ENCODE measurements at regions not wholly inside any gene's neighbourhood (a gene's known extent, or its start where the extent isn't known, plus 50 kb on each side); places are given as distances from the start of the nearest gene placed in this dataset.

GRCh38 chr2:198973785-198974184 is 484.0 kb downstream of the SATB2 start (continued):
- TF ChIP-seq ZNF354C (tag by site-specific recombination; IDR thresholded peaks at IDR 0.05; ENCODE audit: borderline replicate concordance, low read depth) = no peak

DNA sequence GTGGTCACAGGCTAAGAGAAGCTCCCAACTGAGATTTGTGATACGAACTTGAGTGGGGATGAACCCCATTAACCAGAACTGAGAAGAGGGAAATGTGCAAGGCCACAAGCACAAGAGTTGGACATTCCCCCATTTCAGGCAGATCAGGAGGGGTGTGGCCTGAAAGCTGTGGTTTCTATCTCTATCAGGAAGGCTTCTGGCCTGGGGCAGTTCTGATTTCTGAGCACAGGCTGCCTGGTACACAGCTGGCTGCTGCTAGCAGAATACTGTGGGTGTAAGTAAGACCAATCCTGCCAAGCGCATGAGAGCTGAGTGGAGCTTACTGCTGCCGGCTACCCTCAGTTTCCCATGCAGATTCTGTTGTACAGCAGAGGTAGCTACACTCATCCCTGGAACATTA is 484.6 kb downstream of the SATB2 start:
- no peaks in the 10 kb centered on the region for H3K4me1 ChIP-seq (ENCODE audit: control insufficient read depth, insufficient read depth, low read length)
- CTCF ChIA-PET = no interaction called here
- no peaks in the 10 kb centered on the region for H3K9me3 ChIP-seq (ENCODE audit: control insufficient read depth, insufficient read depth, low read depth, low read length)
- no peak overlapping the region for H3K4me3 ChIP-seq (ENCODE audit: low read depth, low read length)
- no peak for TF ChIP-seq PRDM6 (tag by site-specific recombination; IDR thresholded peaks at IDR 0.05)
- TF ChIP-seq ZNF132 (tag by site-specific recombination; IDR thresholded peaks at IDR 0.05; ENCODE audit: borderline replicate concordance) = no peak
- POLR2A ChIA-PET = no interaction called here
- no peaks in the 10 kb centered on the region for H3K36me3 ChIP-seq (ENCODE audit: control insufficient read depth in 2 of 2, insufficient read depth in 1 of 2, low read length in 2 of 2)
- no peak overlapping the region for H3K27ac ChIP-seq (ENCODE audit: extremely low read depth, low read depth, low read length)

- CTCF ChIA-PET = no interaction called here
- Histone ChIP-seq H3K4me3 (ENCODE audit: low read depth, low read length) (no peak overlapping the region), H3K27ac (ENCODE audit: extremely low read depth, low read depth, low read length) (no peak overlapping the region), H3K9me3 (ENCODE audit: control insufficient read depth, insufficient read depth, low read depth, low read length) (no peaks in the 10 kb centered on the region), H3K4me1 (ENCODE audit: control insufficient read depth, insufficient read depth, low read length) (no peaks in the 10 kb centered on the region), H3K36me3 (ENCODE audit: control insufficient read depth in 2 of 2, insufficient read depth in 1 of 2, low read length in 2 of 2) (no peaks in the 10 kb centered on the region)
- POLR2A ChIA-PET = no interaction called here
- TF ChIP-seq INSM2 (tag by site-specific recombination; IDR thresholded peaks at IDR 0.05) (no peak), GLI4 (tag by site-specific recombination; IDR thresholded peaks at IDR 0.05) (no peak), ZNF518A (tag by site-specific recombination; conservative IDR thresholded peaks at IDR 0.05; ENCODE audit: low read depth) (no peak), ZNF248 (tag by site-specific recombination; IDR thresholded peaks at IDR 0.05) (no peak), ZSCAN30 (tag by site-specific recombination; IDR thresholded peaks at IDR 0.05) (no peak), ZFP3 (tag by site-specific recombination; IDR thresholded peaks at IDR 0.05; ENCODE audit: low read depth) (no peak)
- TF ChIP-seq, protein P1, sequence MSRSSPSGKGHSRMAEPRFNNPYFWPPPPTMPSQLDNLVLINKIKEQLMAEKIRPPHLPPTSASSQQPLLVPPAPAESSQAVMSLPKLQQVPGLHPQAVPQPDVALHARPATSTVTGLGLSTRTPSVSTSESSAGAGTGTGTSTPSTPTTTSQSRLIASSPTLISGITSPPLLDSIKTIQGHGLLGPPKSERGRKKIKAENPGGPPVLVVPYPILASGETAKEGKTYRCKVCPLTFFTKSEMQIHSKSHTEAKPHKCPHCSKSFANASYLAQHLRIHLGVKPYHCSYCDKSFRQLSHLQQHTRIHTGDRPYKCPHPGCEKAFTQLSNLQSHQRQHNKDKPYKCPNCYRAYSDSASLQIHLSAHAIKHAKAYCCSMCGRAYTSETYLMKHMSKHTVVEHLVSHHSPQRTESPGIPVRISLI (tag by site-specific recombination; IDR thresholded peaks at IDR 0.05) = no peak
These were observed 489.2 kb downstream of the SATB2 start for GRCh38 chr2:198968545-198968944.

DNA sequence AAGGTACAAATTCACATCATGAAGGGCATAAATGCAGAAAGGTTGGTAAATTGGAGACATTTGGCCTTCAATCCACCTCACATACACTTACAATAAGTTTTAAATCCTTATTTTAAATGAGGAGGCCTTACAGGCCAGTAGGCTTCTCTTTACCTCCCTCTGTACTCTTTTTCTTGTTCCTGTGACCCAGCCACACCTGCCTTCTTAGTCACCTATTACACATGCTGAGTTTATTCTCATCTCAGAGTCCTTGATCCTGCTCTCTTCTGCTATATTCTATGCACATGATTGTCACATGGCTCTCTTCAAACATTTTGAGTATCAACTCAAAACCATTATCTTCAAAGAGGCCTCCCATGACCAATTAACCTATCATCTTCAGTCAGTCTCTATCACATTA is 491.5 kb downstream of the SATB2 start:
- Histone ChIP-seq H3K4me3 (ENCODE audit: low read depth, low read length) (no peak overlapping the region), H3K27ac (ENCODE audit: extremely low read depth, low read depth, low read length) (no peak overlapping the region), H3K36me3 (ENCODE audit: control insufficient read depth in 2 of 2, insufficient read depth in 1 of 2, low read length in 2 of 2) (no peaks in the 10 kb centered on the region), H3K4me1 (ENCODE audit: control insufficient read depth, insufficient read depth, low read length) (no peaks in the 10 kb centered on the region), H3K9me3 (ENCODE audit: control insufficient read depth, insufficient read depth, low read depth, low read length) (no peaks in the 10 kb centered on the region)
- POLR2A ChIA-PET = no interaction called here
- CTCF ChIA-PET = no interaction called here
- TF ChIP-seq HOXA7 (CRISPR knock-in tag; IDR thresholded peaks at IDR 0.05; ENCODE audit: borderline replicate concordance) (no peak), PATZ1 (tag by site-specific recombination; IDR thresholded peaks at IDR 0.05) (no peak), ZNF514 (tag by site-specific recombination; IDR thresholded peaks at IDR 0.05) (no peak), SP2 (tag by site-specific recombination; IDR thresholded peaks at IDR 0.05) (no peak), ZNF138 (tag by site-specific recombination; IDR thresholded peaks at IDR 0.05; ENCODE audit: borderline replicate concordance) (no peak), ZNF341 (tag by site-specific recombination; IDR thresholded peaks at IDR 0.05; ENCODE audit: low read depth) (no peak)
- TF ChIP-seq, protein P2, sequence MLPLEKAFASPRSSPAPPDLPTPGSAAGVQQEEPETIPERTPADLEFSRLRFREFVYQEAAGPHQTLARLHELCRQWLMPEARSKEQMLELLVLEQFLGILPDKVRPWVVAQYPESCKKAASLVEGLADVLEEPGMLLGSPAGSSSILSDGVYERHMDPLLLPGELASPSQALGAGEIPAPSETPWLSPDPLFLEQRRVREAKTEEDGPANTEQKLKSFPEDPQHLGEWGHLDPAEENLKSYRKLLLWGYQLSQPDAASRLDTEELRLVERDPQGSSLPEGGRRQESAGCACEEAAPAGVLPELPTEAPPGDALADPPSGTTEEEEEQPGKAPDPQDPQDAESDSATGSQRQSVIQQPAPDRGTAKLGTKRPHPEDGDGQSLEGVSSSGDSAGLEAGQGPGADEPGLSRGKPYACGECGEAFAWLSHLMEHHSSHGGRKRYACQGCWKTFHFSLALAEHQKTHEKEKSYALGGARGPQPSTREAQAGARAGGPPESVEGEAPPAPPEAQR (tag by site-specific recombination; IDR thresholded peaks at IDR 0.05) = no peak
